ENCODE measurements at regions not wholly inside any gene's neighbourhood (a gene's known extent, or its start where the extent isn't known, plus 50 kb on each side); places are given as distances from the start of the nearest gene placed in this dataset.
"Not testable (repeated sequence)": the region's sequence is repeated elsewhere in the genome, so short reads cannot be mapped to it uniquely, and the experiment has no call there.

DNA sequence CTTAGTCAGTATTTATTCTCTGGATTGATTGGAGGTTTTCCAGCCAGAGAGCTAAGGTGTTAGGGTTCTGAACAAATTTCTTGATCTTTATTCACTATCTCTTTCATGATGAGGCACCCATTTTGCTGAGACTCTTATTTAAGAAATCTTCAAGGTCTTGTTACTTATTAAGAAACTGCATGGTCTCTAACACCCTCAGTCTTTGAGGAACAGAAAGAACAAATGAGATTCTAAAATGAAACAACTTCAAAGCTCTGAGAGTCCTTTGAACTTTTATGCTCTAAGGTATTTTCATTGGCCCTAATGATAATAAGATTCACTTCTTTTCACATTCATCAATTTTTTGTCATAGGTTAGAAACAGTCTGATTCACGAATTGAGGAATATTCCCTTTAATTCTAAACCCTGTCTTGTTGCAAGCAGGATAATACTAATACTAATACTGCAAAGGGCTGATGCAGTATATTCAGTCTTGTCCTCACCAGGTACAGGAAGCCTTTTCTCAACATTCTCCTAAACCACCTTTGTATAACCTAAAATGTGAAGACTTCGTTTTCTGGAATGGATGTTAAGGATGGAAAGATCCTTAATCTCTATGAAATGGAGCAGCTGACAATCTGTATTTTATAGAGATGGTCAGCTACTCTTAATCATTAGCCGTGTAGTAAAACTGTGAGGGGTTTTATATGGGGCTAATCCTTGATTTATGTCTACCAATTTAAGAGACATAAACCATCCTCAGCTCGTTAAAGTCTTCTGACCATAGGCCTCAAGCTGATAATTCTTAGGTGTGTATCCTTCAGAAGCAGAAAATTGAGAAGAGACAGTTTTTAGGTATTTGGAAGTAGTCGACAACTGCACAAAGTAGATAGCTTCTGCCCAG is 198.3 kb downstream of the OTOL1 start:
- DNase-seq (ENCODE audit: low spot score): no peak

DNA sequence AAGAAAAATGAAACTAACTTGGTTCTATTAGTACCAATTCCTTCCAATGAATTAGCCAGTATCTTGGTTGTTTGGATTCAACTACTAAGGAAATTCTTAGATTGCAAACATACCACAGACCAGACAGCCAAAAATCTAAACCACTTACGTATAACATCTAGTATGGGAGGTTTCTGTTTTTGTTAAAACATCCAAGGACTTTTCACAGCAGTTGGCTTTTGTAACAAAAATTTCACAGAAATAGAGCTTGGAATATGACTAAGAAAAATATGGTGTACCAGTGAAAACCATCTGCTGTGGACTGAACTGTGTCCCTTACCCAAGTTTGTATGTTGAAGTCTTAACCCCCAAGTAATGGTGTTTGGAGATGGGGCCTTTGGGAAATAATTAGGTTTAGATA is 199.2 kb downstream of the OTOL1 start:
- no peak for DNase-seq (ENCODE audit: low spot score)

DNA sequence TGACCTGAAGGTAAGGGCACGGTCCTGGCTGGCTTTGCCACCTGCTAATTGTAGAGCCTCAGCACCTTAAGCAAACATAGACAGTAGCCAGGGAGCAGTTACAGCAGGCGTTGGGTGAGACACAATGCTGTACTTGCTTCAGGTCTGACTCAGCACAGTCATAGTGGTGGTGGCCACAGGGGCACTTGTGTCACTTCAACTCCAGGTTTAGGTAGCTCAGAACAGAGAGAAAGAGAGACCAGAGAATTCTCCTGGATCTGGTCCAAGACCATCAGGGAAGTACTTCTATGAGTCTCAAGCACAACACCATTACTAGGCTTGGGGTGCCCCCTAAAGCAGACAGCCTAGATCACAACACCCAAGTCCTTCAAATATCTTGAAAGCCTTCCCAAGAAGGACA is 204.4 kb downstream of the OTOL1 start:
- DNase-seq (ENCODE audit: low spot score): no peak

DNA sequence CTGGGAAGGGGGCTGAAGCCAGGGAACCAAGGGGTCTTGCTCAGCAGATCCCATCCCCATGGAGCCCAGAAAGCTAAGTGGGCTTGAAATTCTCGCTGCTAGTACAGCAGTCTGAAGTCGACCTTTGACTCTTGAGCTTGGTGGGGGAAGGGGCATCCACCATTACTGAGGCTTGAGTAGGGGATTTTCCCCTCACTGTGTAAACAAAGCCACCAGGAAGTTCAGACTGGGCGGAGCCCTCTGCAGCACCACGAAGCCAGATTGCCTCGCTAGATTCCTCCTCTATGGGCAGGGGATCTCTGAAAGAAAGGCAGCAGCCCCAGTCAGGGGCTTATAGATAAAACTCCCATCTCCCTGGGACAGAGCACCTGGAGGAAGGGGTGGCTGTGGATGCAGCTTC is 210.6 kb downstream of the OTOL1 start:
- DNase-seq (ENCODE audit: low spot score): not testable (repeated sequence)

DNA sequence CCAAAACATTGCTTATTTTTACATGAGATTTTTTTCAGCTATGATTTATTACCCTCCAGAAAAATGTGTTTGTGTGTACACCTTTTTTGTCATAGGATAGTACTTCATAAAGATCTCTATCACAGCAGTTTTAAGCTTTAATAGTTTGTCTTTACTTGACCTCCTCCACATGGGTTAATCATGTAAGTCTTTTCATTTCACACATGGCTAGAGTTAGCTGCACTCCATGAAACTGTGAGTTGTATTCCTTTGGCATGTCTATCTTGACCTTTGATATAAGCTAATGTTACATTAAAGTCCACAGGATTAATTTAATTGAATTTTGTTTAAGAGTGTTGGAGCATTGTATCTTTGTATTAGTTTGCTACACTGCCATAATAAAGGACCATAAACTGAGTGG is 217.1 kb downstream of the OTOL1 start:
- no peak for DNase-seq (ENCODE audit: low spot score)

DNA sequence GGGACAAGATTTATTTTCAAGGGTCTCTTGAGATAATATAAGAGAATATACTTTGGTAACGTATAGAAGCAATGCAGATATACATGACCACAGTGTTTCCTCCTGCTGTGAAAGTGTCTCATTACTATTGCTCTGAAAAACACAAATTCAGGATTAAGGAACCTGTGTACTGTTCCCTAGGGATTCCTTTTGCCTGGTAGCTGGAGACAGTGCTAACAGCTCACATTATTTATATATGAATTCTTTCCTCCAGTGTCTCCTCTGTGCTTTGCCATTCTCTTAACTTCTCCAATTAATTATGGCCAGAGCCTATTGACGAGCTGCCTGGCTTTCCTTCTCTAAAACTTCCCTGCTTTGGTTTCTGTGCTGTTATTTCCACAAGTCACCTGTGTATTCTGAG is 235.4 kb downstream of the OTOL1 start:
- no peak for DNase-seq (ENCODE audit: low spot score)

DNA sequence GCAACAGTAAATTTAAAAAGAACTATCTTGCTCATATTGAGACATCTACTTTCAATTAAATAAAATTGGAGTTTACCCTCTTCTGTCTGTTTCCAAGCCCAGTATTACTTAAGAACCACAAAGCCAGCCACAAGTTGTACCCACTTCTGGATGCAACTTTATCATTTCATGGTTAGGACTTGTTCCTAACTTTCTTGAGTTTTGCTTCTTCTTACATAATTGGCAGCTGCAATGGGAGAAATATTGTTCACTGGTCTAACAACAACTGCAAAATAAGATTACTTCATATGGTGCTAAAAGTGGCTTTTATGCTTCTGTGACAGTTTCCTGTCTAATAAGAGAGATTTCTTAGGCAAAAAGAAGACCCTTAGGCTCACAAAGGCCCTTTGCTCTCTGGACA is 240.6 kb downstream of the OTOL1 start:
- DNase-seq (ENCODE audit: low spot score): no peak

DNA sequence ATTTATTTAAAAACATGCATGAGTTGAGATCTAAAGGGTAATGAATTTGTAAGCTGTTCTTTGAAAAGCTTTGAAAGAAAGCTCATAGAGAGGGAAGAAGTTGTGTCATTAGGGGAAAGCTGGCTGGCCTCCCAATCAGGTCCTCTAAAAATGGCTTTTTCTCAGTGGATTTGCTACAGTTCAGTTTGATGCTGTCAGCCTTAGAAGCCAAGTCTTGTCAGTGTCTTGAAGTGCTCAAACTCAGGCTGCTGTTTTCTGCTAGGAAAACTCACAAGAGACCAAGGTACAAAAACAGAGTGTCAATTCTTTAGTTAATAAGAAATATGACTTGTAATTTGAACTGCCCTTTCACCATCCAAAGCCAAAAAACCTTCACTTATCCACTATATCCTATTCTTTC is 243.8 kb downstream of the OTOL1 start:
- no peak for DNase-seq (ENCODE audit: low spot score)

DNA sequence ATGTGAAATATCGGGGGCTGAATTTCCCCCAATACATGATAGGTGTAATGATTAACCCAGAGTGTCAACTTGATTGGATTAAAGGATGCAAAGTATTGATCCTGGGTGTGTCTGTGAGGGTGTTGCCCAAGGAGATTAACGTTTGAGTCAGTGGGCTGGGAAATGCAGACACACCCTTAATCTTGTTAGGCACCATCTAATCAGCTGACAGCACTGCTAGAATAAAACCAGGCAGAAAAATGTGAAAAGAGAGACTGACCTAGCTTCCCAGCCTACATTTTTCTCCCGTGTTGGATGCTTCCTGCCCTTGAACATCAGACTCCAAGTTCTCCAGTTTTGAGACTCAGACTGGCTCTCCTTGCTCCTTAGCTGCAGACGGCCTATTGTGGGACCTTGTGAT is 247.8 kb downstream of the OTOL1 start:
- no peak for DNase-seq (ENCODE audit: low spot score)

DNA sequence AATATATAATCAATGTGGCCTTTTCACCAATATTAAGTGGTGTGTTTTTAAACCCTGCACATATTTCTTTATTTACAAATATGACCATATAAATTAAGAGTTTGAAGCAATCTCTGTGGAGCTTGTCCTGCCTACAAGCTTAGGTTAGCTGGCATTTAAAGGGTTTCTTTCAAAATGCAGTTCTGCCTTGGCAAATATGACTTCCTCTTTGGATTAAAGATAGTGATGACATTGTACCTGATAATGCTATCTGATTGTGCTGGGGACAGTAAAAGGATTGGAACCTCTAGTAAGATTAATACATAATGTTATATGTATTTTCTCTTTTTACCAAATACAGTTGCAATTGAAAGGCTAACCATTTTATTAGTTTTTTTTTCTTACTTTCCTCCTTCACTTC is 249.1 kb downstream of the OTOL1 start:
- DNase-seq (ENCODE audit: low spot score): no peak

DNA sequence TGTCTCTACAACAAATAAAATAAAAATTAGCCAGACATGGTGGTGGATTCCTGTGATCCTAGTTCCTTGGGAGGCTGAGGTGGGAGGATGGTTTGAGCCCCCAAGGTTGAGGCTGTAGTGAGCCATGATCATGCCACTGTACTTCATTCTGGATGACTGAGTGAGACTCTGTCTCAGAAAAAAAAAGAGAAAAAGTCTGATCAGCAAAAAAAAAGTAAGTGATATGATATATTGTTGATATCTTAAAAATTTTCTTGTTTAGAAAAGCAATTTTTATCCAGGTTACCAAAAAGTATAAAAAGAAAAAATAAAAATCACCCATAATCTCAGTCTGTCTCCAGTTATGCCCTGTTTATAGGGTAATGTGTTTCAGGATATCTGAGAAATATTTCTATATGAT is 251.4 kb downstream of the OTOL1 start:
- no peak for DNase-seq (ENCODE audit: low spot score)

DNA sequence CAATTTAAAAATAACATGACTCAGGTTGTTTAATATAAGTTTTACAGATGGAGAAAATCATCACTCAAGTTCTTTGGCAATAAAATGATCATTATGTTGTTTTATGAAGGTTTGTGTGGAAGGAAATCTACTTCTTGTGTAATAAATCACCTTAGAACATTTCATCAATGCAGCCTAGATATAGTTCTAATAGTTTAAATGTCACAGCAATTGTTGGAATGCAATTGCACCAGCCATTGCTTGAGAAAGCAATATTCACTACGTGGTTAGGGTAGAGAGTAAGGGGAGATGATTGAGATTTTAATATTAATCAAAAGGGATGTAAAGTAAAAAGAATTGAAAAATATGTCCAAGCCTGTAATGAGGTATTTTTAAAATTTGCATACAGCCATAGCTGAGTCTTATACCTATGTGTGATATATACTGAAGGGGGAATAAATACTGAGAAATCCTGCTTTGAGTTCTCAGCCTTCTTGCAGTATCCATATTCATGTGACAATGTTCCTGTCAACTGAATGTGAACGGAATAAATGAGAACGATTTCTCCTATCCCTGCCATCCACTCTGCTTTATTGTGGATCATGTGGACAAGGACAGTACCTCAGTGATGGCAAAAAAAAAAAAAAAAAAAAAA is 257.9 kb downstream of the OTOL1 start:
- no peak for DNase-seq (ENCODE audit: low spot score)

DNA sequence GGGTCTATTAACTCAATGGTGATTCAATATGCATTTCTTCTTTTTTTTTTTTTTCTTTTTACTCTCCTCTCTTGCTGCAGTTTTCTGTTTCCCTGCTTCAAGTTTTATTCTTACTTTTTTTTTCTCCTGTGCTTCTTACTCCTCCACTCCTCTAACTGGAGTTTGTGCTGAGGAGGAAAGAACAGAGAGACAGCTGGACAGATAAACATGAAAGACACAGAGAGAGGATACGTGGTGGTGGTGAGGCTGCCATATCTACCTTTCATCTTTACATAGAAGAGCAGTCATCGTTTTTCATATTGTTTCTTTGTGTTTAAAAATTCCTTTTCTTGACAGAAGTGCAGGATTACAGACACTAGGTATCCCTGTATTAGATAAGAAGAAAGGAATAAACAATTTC is 262.8 kb downstream of the OTOL1 start:
- DNase-seq (ENCODE audit: low spot score): no peak

DNA sequence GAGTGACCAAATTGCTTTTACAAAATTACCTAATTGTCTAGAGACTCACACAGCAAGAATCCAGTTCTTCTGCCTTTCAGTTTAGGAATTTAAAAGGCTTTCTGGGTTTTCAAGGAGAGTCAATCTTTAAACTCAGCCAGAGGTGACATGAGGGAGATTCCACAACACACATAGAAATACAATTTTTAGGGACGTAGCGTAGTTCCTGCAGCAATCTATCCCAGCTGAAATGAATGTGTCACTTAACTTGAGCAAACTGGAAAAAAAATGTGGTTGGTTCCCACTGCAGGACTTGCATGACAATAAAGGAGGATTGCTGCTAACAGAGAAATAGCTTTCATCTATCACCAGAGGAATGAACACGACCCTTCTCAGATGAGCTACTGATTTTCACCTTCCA is 269.7 kb downstream of the OTOL1 start:
- no peak for DNase-seq (ENCODE audit: low spot score)

DNA sequence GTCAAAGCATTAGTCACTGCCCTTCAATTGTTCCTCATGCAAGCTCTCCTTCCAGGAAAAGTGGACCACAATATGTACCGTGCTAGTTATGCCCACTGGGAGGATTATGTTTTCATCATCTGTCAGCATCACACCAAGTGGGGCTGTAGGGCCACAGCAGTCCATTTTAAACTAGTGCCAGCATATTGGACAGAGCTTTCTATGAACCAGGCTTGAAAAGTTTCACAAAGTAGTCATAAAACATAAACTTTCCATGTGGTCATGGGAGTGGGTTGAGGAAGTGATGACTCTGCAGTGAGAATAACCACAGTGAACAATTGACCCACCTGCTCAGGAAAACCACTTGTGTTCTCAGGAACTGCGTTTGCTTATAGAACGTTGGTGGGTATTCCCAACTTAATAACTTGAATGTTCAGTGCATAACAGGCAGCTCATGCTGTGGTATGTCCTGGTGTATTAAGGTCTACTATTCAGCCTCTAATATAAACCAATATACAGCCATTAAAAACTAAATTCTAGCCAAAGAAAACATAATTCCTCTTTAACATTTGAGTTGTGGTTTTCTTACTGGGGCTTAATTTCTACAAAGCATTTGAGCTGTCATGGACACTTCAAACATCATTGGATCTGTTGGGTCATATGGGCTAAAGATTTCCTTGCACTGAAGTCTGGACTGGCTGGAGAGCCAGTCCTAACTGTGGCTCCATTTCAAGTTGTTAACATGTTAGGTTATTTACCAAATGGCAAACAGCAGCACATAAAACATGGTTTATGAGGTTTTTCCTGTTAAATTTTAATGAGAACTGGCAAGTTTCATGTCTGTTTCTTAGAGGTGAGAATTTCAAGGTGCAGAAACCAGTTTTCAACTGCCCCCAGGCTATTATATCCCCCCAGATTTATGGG is 274.1 kb downstream of the OTOL1 start:
- no peak for DNase-seq (ENCODE audit: low spot score)

DNA sequence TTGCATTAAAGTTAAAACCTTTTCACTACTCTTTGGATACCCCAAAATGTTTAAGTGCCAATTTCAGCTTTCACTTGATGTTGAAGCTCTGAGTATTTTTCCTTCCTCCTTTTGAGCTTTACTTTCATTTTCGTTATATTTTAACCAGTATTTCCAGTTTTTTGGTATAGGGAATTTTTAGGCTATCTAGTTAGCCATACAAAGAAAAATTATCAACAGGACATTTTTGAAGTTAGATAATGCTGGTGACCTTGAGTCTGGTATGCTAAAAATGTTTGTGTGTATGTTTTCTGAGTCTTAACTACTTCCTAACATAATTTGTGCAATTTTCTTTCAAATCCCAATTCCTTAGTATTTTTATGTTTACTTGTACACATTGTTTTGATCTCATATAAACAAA is 284.8 kb downstream of the OTOL1 start:
- no peak for DNase-seq (ENCODE audit: low spot score)

DNA sequence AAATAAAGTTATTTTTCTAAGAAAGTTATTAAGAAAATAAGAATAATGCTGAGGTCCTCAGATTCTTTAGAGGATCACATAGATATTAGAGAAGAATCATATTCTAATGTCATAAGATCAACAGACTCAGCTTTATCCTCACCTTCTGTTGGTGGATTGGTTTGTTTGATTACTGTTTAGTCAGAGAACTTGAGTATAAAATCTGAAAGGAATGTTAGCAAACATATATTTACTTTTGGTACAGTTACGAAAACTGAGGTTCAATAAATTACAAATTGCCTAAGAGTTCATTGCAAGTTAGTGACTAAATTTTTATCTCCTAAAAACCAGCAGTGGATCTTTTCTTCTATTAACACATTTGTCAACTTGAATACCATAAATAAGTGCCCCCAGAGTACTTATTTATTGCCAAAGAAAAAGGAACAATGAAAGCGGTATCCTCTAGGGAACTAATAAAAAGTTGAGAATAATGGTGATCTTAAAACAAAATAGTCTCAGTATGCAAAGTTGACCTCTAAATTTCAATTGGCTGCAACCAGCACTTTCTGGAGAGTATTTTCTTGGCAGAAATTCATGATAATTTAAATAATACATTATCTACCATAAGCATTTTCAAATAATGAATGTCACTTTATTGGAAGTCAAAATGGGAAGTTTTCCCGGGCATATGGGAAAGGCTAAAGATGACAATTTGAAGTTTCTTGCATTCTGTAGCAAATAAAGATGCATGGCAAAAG is 296.8 kb downstream of the OTOL1 start:
- DNase-seq (ENCODE audit: low spot score): no peak

DNA sequence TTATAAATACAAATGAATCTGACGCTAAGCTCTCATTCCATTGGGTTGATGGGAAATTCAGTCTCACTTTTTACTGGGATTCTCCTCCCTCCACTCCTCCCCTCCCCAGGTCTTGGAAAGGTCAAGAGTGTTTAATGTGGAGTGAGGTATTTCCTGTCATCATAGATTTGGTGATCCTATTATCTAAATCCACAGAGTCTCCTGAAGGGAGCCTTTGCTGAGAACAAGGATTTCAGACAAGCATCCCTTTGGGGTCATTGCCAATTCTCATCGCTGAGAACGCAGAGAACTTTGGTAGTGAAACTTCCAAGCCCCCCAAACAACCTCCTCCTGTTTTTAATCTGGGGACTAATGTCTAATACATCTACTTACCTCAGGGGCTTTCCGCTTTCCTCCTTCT is 297.9 kb downstream of the OTOL1 start:
- DNase-seq (ENCODE audit: low spot score): no peak

DNA sequence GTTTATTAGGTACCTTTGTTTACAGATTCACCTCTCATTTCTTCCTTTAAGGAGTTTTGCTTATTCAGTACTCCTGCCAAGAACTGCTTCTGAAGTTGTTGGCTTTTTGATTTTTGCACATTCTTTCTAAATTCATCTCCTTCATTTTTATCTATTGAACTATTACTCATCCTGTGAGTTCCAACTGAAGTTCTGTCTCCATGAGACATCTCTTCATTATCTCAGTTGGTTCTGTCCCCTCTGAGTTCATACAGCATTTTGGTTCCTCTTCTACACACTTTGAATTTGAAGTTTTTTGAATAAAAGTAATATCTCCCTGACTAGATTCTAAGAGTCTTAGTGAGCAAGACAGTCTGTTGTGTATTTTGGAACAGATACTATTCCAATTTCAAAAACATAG is 299.7 kb downstream of the OTOL1 start:
- no peak for DNase-seq (ENCODE audit: low spot score)

DNA sequence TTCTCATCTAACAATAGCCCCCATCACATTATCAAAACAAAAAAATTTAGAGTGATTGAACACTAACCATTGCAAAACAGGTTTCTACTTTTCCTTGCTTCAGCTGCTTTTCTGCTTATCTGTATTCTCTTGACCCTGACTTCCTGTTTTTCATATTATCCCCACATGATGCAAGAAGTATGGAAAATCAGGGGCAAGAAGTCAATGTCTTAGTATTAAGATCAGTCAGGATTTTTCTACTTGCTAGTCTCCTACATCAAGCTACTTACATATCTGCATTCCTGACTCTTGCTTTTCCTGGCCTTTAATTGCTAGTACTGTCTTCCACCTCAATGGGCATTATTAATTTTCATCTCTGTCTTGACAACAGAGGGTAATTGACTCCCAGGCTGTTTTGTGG is 300.2 kb downstream of the OTOL1 start:
- no peak for DNase-seq (ENCODE audit: low spot score)

DNA sequence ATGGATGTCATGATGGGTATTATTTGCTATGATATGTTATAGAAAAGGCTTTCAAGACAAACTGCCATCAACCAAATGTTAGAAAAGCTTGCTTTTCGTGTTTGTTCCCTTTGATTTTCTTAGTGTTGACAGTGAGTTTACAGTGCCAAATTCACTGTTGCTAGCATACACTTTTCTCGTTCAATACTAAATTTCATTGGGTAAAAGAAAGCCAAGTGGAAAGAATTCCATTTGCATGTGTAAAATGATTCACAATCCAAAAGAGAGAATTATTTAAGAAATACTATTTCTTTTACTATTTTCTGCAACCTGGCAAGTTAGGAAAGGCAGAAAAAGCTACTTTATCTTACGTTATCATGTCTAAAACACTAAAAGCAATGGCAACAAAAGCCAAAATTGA is 301.4 kb downstream of the OTOL1 start:
- DNase-seq (ENCODE audit: low spot score): no peak

DNA sequence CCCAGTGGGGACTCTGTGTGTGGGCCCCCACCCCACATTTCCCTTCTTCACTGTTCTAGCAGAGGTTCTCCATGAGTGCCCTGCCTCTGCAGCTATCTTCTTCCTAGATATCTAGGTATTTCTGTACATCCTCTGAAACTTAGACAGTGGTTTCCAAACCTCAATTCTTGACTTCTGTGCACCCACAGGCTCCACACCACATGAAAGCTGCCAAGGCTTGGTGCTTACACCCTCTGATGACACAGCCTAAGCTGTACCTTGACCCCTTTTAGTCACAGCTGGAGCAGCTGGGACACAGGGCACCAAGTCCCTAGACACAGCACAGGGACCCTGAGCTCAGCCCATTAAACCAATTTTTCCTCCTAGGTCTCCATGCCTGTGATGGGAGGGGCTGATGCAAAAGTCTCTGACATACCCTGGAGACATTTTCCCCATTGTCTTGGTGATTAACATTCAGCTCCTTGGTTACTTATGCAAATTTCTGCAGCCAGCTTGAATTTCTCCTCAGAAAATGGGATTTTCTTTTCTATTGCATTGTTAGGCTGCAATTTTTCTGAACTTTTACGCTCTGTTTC is 304.5 kb downstream of the OTOL1 start:
- no peak for DNase-seq (ENCODE audit: low spot score)
